HG03097 (cell line): ENCODE measurements at regions not wholly inside any gene's neighbourhood (a gene's known extent, or its start where the extent isn't known, plus 50 kb on each side); places are given as distances from the start of the nearest gene placed in this dataset.
"Not testable (repeated sequence)": the region's sequence is repeated elsewhere in the genome, so short reads cannot be mapped to it uniquely, and the experiment has no call there.

Experiments used
- ATAC-seq: cut with Tn5 transposase; IDR thresholded peaks from one replicate; pipeline ENCODE4 v1.9.1; 2021; ENCODE audit not compliant: unreplicated experiment, low FRiP score

GRCh38 chr7:65797086-65797485 lies 75.8 kb upstream of the VKORC1L1 start:
- not testable (repeated sequence) for ATAC-seq

- ATAC-seq, result not testable (repeated sequence)
These were observed 75.3 kb upstream of the VKORC1L1 start for GRCh38 chr7:65797566-65797965.

- peak; percentile 95 for ATAC-seq
These were observed 74.5 kb upstream of the VKORC1L1 start for GRCh38 chr7:65798111-65799075.

- ATAC-seq, result not testable (repeated sequence)
These were observed 72.7 kb upstream of the VKORC1L1 start for GRCh38 chr7:65800191-65800590.

- no peak for ATAC-seq
These were observed 72.0 kb upstream of the VKORC1L1 start for GRCh38 chr7:65800890-65801341.

GRCh38 chr7:65804887-65805286 lies 68.0 kb upstream of the VKORC1L1 start:
- no peak for ATAC-seq

GRCh38 chr7:65807067-65807466 lies 65.8 kb upstream of the VKORC1L1 start:
- ATAC-seq, result not testable (repeated sequence)

- peak; percentile 89 for ATAC-seq
These were observed 63.5 kb upstream of the VKORC1L1 start for GRCh38 chr7:65809259-65809981.

GRCh38 chr7:65809982-65810288 lies 62.9 kb upstream of the VKORC1L1 start:
- ATAC-seq, result peak; percentile 36

GRCh38 chr7:65812281-65812680 lies 60.6 kb upstream of the VKORC1L1 start:
- no peak for ATAC-seq

- ATAC-seq, result not testable (repeated sequence)
These were observed 58.2 kb upstream of the VKORC1L1 start for GRCh38 chr7:65814556-65815167.

- ATAC-seq, result no peak
These were observed 52.5 kb upstream of the VKORC1L1 start for GRCh38 chr7:65820287-65820950.
